Activated T-helper 1 cell treated with anti-CD3 and anti-CD28 coated beads, Interleukin-2, amount 50 U/mL, for 16 hours (primary cell): ENCODE measurements at regions not wholly inside any gene's neighbourhood (a gene's known extent, or its start where the extent isn't known, plus 50 kb on each side); places are given as distances from the start of the nearest gene placed in this dataset.
"Not testable (repeated sequence)": the region's sequence is repeated elsewhere in the genome, so short reads cannot be mapped to it uniquely, and the experiment has no call there.

ENCODE experiments used
- DNase-seq, 2 donors: peaks; one replicate each; pipeline ENCODE4 v3.0.0-alpha.2; 2020; ENCODE audit warnings: low read depth in 1 of 2, low spot score in 1 of 2

DNA sequence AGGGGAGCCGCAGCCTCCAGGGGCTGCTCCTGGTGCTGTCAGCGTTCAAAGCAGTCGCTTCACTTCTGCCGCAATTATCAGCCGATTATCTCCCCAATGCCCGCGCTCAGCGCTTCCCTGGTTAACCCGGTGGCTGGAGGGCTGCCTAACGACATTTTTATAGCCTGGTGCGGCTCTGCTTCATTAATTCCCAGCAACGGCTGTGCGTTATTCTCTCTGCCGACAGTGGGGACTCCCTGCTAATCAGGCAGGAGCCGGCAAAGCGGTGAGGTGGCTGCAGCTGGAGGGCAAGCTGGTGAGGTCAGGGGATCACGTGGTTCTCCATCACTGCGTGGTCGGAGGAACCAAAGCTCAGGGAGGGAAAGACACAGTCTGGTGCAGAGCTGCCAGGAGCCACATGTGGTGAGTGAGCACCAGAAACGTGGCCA lies 62.9 kb downstream of the GLRX5 start:
- no peak for DNase-seq

DNA sequence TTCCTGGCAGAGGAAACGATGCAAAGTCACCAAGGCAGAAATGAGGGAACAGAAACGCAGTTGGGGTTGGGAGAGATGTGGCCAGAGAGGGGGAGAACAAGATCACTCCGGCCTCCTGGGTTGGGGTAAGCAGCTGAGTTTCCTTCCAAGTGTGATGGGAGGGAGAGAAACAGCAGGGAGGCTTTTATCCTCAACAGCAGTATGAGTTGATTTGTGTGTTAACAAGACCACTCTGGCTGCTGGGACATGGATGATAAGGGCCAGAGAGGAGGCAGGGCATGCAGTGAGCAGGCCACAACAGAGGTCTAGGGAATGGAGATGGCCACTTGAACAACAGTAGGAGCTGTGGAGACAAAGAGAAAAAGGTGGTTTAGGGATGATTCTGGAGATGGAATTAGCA lies 66.8 kb downstream of the GLRX5 start:
- DNase-seq, result no peak

GRCh38 chr14:95603415-95603814 lies 68.6 kb downstream of the GLRX5 start:
- DNase-seq, result no peak

DNA sequence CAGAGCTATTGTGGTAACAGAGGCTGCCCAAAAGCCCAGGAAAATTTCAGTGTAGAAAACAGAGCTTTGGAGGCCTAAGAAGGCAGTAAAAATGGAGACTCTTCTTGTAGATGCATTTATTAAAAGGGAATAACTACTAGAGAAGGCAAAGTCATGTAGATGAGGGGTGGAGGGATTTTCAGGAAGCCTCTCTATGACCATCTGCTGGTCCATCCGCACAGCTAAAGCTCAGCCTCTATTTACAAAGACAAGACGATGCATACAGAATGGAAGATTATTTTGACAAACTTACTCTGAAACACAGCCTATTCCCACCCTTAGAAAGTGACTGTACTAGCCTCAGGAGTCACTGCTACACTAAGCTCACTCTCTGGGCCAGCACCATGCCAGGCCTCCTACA lies 71.4 kb downstream of the GLRX5 start:
- DNase-seq, result no peak

- DNase-seq, result no peak
Measured at GRCh38 chr14:95608637-95609235, 73.9 kb downstream of the GLRX5 start.

GRCh38 chr14:95609398-95609990 lies 74.6 kb downstream of the GLRX5 start:
- no peak for DNase-seq

GRCh38 chr14:95611293-95611880 lies 74.8 kb upstream of the TCL1B start:
- DNase-seq, result no peak

DNA sequence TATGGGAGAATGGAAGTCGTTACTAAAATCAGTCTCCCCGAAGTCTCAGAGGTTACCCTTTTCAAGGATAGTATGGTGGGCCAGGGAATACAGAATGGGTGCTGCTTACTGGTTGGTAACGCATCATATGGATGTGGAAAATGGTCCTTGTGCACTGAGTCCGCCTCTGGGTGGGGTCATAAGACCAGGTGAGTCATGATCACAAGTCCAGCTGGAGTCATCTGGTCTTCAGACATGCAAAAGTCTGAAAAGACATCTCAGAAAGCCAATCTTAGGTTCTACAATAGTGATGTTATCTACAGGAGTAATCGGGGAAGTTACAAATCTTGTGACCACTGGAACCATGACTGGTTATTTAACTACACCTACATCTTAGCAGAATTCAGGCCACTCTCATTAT lies 71.9 kb upstream of the TCL1B start:
- no peak for DNase-seq

DNA sequence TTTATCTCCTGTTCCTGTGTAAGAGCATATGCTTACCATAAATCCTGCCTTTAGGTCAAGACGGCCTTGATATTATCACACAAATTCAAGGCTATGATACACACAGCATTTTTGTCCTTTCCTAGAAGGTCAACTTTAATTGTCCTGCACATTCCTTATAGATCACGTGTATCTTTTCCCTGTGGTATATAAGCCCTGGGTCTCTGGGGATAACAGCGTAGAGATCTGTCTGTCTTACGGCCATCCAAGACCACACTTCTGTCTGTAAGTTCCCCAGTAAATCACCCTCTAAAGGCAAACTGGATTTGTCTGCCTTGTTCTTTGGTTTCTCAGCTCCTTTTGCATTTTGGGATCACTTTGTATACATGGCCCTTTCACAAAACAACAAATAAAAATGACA lies 69.5 kb upstream of the TCL1B start:
- no peak for DNase-seq

DNA sequence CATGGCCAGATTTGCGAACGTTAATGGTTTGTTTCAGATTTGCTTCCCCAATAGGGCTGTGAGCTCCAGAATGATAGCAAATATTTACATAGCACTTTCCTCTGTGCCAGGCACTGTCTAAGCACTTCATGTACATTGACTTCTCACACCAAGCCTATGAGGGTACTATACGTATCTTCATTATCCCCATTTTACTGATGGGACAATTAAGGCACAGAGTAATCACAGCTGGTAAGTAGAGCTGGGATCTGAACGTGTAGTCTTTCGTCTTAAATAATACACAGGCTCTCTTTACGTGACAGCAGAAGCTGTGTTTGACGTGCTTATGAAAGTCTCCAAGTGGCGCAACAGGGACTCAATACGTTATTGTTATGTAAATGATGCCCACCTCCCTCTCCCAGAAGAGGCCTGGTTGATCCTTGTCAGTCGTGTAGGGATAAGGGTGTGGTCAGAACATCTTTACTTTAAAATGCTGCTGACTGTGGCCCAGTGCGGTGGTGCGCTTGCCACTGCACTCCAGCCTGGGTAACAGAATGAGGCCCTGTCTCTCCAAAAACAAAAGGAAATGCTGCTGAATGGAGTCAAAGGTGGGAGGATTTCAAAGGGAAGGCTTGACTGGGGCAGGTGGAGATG lies 66.3 kb upstream of the TCL1B start:
- DNase-seq, result no peak

DNA sequence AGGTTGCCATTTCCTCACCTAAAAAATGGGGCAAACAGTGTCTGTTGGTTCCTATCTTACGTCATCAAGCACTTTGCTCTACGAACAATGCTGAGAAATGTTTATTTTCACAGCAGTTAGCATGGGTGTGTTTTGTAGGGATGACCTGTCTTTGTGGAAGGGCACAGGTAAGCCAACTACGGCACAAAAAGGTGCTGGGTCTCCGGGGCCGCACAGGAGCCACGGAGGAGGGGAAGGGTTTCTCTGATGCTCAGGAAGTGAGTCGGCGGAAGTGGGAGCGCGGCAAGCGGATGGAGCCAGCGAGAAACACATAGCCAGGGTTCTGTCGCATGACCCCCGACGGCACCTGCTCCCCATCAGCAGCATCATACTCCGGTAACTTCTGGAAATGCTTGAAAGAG lies 65.6 kb upstream of the TCL1B start:
- DNase-seq, result peak in 1 of 2 donors; percentile 7

DNA sequence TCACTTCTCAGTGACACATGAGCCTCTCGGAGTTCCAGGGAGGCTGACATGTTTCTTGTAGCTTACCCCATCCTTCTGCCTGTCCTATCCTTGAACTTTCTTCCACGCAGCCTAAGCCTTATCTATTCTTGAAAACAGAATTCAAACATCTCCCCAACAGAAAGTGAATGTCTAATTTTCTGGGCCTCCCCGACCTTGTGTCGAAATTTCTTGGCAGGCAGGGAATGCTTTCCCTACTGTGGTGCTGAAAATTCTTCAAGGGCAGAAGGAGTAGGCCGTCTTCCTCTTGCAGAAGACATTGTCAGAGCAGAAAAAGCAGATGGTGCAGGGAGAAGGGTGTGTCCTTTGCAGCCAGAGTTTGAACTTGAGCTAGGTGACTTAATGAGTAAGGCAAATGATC lies 63.0 kb upstream of the TCL1B start:
- DNase-seq, result no peak

- DNase-seq, result not testable (repeated sequence)
Measured at GRCh38 chr14:95625710-95626109, 60.5 kb upstream of the TCL1B start.

DNA sequence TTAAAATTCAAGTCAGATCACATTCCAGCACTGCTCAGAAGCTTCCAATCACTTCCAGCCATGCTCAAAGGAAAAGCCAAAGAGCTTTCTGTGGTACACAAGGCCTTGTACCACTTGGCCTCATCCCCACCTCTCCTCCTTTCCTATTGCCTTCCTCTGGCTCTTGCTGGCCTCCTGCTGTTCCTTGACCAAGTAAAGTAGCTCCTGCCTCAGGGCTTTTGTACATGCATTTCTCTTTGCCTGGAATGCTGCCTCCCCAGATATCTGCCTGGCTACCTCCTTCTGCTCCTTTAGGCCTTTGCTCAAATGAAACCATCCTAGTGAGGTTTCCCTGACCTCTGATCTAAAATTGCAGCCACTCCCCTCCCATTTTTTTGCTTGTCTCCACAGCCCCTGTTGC lies 51.2 kb upstream of the TCL1B start:
- DNase-seq, result no peak
